GM21381 (cell line): ENCODE measurements at regions not wholly inside any gene's neighbourhood (a gene's known extent, or its start where the extent isn't known, plus 50 kb on each side); places are given as distances from the start of the nearest gene placed in this dataset.

Experiments used
- ATAC-seq: cut with Tn5 transposase; IDR thresholded peaks from one replicate; pipeline ENCODE4 v1.9.1; 2021; ENCODE audit warnings: mild to moderate bottlenecking, moderate library complexity; ENCODE audit not compliant: unreplicated experiment

DNA sequence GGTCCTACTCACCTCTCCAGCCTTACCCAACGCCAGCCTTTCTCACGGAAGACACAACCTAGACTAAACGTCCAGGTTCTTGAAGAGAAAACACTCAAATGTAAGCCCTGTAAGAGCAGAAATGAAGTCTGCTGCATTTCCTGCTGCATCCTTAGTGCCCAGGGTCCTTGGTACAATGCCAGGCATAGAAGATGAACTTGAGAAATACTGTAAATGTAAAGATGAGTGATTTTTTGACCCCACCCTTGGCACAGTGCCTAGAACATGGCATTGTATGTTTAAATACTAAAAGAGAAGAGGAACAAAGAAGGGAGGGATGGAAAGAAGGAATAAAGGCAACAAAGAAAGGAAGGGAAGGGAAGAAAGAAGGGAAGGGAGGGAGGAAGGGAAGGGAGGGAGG lies 514.6 kb downstream of the MED13L start:
- ATAC-seq, result no peak

DNA sequence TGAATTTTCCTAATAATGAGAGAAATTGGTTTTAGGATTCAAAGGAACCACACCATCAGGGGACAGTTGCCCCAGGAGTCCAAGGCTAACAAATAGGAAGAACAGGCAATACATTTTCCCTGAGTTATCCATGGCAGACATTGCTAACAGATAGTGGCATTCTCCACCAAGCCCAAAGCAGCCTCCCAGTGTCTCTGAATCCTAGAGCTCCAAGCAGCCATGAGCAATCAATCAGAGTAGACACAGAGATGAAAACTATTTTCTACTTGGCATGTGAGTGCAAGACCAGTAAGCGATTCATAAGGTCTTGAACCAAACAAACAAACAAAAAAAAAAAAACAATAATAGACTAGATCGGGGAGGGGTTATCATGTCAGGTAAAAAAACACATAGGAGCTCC lies 515.7 kb downstream of the MED13L start:
- no peak for ATAC-seq

DNA sequence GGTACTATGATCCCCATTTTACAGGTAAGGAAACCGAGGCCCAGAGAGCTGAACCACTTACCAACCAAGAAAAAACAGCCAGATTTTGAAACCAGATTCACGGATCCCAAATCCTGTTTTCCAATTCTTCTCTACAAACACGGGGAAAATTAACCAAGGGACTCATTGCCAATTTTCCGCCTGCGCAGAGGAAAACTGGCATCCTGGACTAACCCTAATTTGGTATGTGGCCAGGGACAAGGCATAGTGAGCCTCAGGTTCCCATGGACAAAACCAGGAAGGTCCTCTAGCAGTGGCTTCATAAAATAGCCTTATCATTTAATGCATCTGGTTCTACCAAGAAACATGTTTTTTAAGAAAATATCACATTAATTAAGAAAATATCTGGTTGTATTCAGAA lies 517.3 kb downstream of the MED13L start:
- no peak for ATAC-seq

DNA sequence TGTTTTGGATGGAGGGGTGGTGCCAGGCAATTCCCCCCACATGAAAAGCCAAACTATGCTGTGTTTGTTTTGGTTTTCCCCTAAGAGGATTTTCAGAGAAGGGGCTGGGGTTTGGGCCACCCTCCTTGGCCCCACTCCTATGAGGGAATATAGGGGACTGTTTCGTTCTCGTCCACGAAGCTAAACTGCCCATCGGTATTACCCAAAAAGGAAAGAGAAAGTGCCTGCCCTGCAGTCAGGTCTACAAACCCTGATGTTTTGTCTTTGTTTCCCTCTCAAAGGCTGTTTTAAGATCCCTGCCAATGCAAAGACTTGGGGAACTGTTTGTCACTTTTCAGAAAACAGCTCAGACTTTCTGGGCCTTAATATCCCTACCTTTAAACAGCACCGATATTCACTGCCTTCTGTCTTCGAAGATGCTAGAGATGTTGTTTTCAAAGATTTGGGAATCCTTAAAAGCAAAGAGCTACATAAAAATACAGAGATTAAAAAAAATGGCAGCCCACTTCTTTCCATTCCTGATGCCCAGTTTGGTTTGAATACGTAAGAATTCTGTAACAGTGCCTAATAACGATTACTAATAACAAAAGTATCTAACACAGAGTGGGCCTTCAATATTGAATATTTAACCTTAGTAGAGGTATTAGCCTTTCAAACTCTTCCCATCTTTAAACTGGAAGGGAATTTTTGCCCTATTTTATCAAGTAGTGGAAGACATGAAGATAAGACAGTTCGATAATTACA lies 518.4 kb downstream of the MED13L start:
- no peak for ATAC-seq

DNA sequence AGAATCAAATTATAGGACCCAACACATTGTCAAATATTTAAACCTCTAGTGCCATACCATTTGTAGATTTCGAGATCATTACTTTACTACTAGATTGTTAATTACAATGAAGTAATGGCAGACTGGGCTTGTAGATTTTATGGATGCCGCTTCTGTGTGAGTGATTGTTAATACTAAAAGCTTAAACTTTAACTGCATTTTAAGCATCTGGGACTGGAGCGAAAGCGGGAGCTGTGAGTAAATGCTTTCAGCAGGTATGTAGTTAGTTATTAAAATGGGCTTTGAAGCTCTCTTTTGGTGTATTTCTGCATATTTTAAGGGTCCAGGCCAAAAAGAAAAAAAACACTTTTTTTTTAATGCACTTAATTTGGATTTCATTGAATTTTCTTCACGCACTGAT lies 519.3 kb downstream of the MED13L start:
- ATAC-seq, result no peak

DNA sequence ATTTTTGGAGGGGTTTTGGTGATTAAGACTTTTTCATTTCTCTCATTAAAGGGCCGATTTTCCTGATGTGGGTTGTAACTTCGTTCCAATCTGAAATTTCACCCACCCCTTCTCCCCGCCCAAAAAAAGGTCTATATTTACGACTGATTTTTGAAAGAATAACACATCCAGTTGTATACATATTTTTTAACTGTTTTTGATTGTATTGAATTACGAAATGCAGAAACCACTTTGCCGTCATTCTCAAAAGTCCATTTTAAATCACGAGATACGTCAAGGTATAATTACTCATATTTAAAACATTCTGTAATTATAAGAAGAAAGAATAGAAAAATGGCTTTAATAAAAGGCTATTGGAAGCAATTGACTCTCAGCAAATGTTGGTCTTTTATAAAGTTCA lies 520.7 kb downstream of the MED13L start:
- no peak for ATAC-seq

DNA sequence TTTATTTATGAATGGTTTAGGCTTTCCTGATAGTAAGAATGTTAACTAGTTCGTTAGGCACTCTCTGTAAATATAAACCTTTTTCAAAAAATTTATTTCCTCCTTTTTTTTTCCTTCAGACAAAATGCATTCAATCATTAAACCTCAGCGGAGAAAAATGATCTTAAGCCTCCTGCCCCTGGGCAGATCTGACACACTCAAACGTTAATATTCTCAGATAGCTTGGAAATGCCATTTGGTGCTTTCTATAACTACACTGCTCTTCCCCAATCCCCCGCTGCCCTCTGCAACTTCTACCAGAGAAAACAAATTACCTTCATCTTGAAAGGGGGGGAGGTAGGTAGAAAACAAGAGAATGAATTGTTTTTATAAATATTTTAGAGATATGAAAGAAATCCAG lies 521.2 kb downstream of the MED13L start:
- no peak for ATAC-seq

DNA sequence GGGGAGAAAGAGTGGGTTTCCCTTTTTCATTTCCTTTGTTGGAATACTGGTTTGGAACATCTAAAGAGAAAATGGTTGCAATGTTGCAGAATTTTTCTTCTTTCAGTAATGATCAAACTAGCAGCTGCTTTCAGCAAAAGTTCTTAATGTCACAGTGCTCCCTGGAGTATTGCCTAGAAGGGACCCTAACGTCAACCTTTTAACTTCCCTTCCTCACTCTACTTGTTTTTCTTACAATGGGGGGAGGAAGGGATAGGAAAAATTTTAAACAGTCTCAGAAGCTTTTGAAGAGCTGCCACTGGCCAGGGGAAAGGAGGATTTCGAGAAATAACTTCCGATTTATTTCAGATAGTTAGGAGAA lies 521.8 kb downstream of the MED13L start:
- ATAC-seq, result no peak

DNA sequence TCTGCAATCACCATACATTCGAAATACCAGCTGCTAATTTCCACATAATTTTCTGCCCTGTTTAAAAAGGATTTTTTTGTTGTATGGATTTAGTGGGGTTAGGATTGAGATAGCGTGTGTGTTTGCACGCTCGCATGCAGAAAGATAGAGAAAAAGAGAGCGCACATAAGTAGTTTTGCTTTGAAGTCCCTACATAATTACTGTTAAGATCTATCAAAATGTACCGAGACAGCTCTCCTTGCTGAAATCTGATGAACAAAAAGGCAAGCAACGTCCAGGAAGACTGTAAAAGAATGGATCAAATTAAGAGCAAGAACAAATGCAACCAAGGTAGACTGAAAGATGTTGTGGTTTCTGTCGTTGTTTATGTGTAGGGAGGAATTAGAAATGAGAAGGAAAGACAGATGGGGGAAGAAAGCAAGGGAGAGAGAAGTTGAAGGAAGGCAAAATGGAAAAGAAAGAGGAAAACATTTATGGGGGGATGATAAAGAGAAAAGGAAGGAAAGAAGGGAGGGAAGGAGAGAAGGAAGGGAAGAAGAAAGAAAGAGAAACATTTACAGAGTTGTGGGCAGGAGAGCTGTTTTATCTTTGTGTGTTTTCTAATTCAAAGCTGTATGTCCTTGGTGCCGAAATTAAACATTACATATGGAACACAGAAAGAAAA lies 522.3 kb downstream of the MED13L start:
- no peak for ATAC-seq

DNA sequence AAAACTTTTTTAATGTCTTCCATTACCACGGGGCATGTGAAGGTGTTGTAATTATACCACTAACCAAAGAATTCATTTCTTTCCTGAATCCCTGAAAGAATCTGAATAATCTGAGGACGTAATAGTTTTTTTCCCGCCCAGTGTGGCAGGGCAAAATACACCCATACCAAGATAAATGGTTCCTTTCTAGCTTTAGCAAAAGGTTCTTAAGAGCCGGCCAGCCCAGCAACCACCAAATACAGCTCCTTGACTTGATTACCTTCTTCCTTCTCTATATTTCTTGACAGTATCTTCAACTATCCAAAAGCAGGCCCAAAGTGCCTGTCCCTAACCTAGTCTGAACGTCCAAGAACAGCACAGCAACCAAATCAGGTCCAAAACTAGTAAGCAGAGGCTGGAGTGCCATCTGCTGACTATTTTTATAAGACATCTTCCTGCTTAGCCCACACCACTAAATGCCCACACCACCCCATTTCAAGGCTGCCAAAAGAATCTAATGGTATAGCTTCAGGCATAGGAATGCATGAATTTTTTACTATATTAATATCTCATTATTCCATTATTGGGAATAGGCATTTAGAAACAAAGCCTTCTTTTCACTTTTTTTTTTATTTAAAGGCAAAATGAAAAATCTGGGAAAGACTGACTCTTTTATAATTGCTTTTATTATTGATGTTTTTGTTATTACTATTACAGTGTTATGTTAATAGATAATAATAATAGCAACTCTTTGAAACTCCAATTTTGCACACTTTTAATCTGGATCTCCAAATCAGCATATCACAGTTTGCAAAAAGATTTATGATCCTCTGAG lies 524.4 kb downstream of the MED13L start:
- ATAC-seq, result no peak

DNA sequence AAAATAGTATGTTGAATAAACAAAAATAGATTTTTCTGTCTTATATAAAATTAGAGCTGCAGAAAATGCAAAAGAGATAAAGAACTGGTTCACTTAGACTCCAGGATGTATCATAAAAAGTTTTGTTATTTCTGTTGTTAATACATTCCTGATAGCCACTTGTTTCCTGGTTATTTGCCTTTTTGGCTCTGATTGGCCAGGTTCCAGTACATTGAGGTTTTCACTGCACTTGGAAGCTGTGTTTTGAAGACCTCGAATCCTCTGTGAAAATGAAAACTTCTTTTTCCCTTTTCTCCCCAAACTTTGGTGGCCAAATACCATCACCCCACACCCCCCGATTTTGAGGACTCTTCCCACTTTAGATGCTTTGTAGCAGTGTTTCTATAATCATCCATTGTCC lies 525.3 kb downstream of the MED13L start:
- ATAC-seq, result no peak

DNA sequence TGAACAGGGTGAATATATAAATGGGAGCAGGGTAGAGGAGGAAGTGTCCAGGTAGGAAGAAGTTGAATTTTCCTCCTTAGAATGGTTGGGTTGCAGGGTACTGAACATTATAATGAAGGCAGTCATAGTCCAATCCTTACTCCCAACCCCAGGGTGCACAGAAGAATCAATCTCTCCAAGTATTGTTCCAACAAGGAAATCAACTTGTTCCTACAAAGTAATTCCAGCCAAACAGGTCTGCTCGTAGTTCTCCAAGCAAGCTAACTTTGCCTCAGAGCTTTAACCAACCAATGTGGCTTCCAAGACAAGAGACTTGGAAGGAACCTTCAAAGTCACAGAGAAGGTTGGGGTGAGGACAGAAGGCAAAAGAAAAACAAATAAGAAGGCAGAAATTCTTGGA lies 527.2 kb downstream of the MED13L start:
- ATAC-seq, result no peak

DNA sequence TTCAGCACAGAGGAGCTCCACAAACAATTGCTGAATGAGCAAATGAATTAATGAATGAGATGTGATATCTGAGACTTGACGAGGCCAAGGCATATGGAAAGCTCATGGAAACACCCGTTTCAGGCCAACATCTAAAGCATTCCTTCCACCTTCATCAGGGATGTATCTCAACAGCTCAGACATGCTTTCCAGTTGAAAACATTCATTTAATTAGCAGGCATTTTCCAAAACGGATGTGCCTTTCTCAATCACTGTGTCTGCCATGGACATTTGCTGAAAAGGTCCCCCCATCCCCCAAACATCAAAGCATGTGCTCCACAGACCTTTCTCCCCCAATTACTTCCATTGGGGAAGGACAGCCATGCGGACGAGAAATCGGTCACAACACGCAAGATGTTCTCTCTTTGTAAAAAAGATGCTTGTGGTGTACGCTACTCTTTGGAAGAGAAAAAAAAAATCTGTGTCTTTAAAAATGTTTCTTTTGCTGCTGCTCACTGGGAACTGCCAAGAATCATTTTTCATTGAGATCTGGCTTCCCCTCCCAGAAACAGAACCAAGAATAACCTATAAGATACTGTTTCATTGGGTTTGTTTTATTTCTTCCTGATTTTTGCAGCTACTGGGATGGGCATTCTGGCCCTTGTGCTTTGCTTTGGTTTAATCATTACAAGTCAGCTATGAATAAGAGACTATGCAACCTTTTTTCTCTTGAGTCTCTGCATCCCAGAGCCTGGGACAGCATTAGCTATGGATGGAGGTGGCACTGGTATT lies 528.2 kb downstream of the MED13L start:
- ATAC-seq, result no peak

DNA sequence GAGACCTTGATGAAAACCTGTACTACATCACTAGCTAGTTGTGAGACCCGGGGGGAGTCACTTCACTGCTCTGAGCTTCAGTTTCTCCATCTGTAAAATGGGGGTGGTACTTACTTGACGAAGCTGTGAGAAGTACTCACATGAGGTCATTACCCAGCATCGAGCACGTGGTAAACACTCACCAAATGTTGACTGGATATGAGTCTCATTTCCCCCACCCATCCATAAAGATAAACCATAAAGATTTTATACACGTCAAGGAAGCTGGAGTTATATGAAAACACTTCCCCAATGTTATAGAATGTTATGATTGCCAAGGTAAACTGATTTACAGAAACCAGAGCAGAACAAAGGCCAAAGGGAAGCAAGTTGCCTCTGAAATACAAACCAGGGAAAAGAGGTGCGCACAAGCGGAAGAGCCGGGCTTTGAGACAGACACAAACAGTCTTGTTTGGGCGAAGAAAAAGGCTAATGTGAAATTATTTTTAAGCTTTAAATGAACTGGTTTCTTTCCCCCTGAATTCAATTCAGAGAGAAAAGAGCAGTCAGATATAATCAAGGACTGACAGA lies 536.8 kb downstream of the MED13L start:
- ATAC-seq, result no peak

DNA sequence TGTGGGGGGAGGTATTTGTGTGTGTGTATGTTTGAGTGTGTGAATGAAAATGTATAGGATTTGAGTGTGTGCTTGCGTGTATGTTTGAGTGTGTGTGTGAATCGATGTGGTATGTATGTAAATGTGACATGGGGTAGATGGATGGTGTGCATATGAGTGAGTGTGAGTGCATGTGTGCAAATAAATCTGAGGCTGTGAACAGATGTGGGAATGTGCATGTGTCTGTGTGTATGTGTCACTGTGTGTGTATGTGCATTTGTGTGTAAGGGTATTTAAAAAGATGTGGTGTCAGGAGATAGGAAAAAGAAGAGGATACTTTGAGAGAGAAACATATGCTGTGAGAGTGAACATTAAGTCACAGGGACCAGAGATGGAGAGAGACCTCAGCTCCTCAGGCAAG lies 539.6 kb downstream of the MED13L start:
- no peak for ATAC-seq

DNA sequence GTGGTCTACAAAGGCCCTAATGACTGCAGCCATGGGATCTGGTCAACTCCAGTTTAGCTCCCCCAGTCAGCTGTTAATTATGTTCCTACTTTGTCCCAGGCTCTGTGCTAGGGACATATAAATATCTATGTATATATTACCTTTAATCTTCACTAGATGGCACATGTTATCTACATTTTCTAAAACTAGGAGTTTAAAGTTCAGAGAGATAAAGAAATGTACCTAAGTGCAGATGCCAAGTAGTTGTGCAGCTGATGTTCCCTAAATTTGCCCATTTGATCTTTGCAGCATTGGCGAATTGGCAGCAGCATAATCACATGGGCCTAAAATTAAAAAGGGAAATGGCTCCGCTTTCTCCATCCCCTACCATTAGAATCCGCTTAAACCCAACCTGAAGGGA lies 541.1 kb downstream of the MED13L start:
- no peak for ATAC-seq

DNA sequence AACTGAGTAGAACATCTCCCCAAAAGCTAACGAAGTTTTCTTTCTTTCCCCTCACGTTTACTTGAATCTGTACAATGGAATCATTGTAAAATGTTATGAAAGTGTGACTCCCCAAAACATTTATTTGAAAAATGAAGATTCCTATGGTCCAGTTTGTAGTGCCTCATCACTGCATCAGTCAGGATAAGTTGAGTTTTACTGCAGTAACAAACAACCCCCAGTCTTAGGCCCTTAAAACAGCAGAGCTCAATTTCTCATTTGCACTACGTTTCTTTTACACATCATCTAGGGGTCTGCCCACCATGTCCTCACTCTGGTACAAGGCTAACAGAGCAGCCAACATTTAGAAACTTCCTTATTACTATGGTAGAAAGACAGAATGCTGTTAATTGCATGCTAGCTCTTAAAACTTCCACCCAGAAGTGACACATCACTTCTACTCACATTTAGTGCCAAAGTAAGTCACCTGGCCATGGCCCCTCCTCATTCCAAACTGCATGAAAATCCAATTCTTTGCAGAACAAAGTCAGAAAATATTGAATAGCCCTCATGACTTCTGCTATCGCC lies 546.4 kb downstream of the MED13L start:
- ATAC-seq, result no peak

DNA sequence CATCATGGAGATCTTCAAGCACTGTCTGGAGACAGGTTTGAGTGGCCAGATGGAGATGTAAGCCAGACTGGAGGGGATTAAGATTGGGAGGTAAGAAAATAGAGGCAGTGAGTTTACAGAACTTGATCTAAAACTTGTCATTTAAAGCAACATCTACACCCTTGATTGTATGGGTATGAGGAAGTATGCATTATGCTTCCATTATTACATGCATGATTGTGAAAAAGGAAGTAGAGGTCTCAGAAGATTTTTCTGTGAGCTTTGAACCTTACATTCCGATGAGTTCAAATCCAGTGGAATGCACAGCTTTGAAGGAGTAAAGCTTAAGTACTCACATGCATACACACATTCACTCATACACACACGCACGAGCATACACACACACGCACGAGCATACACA lies 550.8 kb downstream of the MED13L start:
- no peak for ATAC-seq

DNA sequence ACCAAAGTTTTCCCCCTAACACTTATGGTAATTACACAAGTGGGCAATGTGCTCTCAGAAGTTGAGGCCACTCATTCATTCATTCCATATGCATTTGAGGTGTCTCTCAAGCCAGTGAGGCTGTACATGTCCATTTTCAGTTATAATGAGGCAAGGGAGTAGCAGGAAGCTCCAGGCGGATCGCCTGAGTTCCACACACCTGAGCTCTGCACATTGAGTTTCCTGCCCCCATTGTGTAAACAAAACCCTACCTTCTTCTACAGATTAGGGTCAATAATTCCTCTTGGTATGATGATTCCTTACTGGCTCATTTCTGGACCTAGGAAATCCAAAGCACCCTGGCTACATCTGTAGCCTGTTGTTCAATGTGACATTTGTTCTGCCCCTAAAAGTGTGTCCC lies 555.3 kb downstream of the MED13L start:
- ATAC-seq, result no peak

DNA sequence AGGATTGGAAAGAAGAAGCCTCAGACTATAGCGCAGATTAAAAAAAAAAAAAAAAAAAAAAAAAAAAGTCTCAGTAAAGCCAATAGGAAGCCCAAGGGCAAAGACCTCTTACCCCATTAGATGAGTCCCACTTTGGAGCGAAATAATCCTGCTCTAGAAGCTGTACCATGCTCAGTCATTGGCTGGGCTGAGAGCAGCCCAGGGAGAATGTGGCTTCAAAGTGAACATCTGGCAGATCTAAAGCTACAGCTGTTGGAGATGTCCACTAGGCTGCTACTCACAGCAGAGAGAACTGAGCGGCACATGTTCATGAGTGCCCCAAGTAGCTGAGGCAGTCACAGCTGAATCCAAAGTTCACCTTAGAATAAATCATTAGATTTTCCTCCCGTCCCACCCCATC lies 560.9 kb downstream of the MED13L start:
- no peak for ATAC-seq

DNA sequence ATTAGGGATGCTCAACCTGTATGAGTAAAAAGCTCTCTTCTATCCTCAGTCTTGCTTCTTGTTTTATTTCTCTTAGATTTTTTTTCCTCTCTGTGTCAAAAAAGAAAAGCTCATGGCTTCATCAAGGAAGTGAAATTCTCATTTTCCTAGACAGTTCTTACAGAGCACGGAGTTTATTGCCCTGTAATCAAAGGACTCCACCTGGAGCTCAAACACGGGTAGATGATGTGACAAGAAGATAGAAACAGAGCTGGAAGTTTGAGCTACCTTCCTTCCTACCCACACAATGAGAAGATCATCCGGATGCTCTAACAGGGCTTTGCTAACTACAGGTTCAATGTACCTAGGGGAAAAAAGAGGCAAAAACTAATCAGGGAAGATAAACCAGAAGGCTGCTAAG lies 564.8 kb downstream of the MED13L start:
- ATAC-seq, result no peak
